Panc1 (cell line): ENCODE measurements at regions not wholly inside any gene's neighbourhood (a gene's known extent, or its start where the extent isn't known, plus 50 kb on each side); places are given as distances from the start of the nearest gene placed in this dataset.

Source experiments
- ATAC-seq: fragments of 200-7000 bp; cut with Tn5 transposase; 2 replicates; pipeline ENCODE4 v1.9.1; 2020; ENCODE audit warnings: mild to moderate bottlenecking, moderate library complexity
- BruUV-seq: library from RNA; stranded (reverse); fragments of 400-500 nt; replicated peaks from 2 replicates; lab custom pipeline; 2021; lab: Mats Ljungman, UMichigan
- CTCF ChIA-PET: fragments of 300-600 bp; sonication (Branson Sonifier 250); formaldehyde crosslinking; loops from one replicate; lab custom pipeline; 2022; ENCODE audit warnings: antibody characterized with exemption; lab: Charles Lee
- POLR2A ChIA-PET: fragments of 300-600 bp; sonication (Branson Sonifier 250); formaldehyde crosslinking; loops from one replicate; lab custom pipeline; 2022; ENCODE audit warnings: antibody characterized with exemption; lab: Charles Lee
- DNase-seq: peaks from one replicate; pipeline ENCODE4 v3.0.0-alpha.2; 2010; ENCODE audit warnings: low read depth, low spot score
- H3K27ac ChIP-seq: 2 replicates; pipeline ENCODE4 v1.5.1; 2011; ENCODE audit warnings: mild to moderate bottlenecking, low read length, inconsistent platforms
- H3K27me3 ChIP-seq: fragments of 200-500 bp; sonication (Bioruptor generic); 2 replicates; pipeline ENCODE4 v1.6.0; 2014; ENCODE audit warnings: low read length, inconsistent platforms; ENCODE audit not compliant: control insufficient read depth, insufficient read depth
- H3K36me3 ChIP-seq: fragments of 200-500 bp; sonication (Bioruptor generic); 2 replicates; pipeline ENCODE4 v1.5.1; 2014; ENCODE audit warnings: inconsistent platforms, mild to moderate bottlenecking, low read length, moderate library complexity; ENCODE audit not compliant: control insufficient read depth, insufficient read depth
- H3K4me1 ChIP-seq: 2 replicates; pipeline ENCODE4 v1.5.1; 2011; ENCODE audit warnings: inconsistent platforms, mild to moderate bottlenecking, low read length, moderate library complexity; ENCODE audit not compliant: control insufficient read depth, insufficient read depth
- H3K4me3 ChIP-seq, 2 experiments: 2 replicates each; pipeline ENCODE4 v1.5.1; 2011 to 2012; ENCODE audit warnings: low read depth in 2 of 2, low read length in 2 of 2, mild to moderate bottlenecking in 2 of 2, inconsistent platforms in 1 of 2, moderate library complexity in 1 of 2
- H3K9me3 ChIP-seq: fragments of 200-500 bp; sonication (Bioruptor generic); 2 replicates; pipeline ENCODE4 v1.5.1; 2014; ENCODE audit warnings: low read depth, mild to moderate bottlenecking, inconsistent platforms, low read length, moderate library complexity; ENCODE audit not compliant: control insufficient read depth, insufficient read depth
- POLR2AphosphoS5 ChIP-seq: IDR thresholded peaks from 2 replicates; pipeline ENCODE4 v1.6.1; 2012; ENCODE audit warnings: mild to moderate bottlenecking, low read depth, low read length, moderate library complexity
- SIN3A ChIP-seq: IDR thresholded peaks from 2 replicates; pipeline ENCODE4 v1.6.1; 2012; ENCODE audit warnings: low read depth, mild to moderate bottlenecking, low read length, moderate library complexity, borderline replicate concordance; ENCODE audit not compliant: insufficient read depth
- TCF7L2 ChIP-seq: IDR thresholded peaks from 2 replicates; pipeline ENCODE4 v1.6.1; 2011; ENCODE audit warnings: mild to moderate bottlenecking, low read depth, low read length, inconsistent platforms
- in situ Hi-C: cut with HindIII; loops from 2 replicates; pipeline ENCODE4 v1.10.0; 2016; ENCODE audit warnings: low sequenced_read_pairs, low pct_unique_long_range_greater_than_20kb
- intact Hi-C: fragments of 100-400 bp; cut with micrococcal nuclease; formaldehyde crosslinking; loops from one replicate; pipeline ENCODE4 v1.10.0; 2022; ENCODE audit not compliant: unreplicated experiment
- TF ChIP-seq, protein P1 (sequence below): fragments of 450-650 bp; IDR thresholded peaks from 2 replicates; pipeline ENCODE4 v1.5.1; 2017; ENCODE audit warnings: mild to moderate bottlenecking
- TF ChIP-seq, protein P2 (sequence below), 2 experiments: IDR thresholded peaks; 2 replicates each; pipeline ENCODE4 v1.6.1; 2011 to 2012; ENCODE audit warnings: low read depth in 2 of 2, control low read depth in 1 of 2, low read length in 1 of 2, mild to moderate bottlenecking in 1 of 2, moderate library complexity in 1 of 2; ENCODE audit not compliant: insufficient read depth in 1 of 2

DNA sequence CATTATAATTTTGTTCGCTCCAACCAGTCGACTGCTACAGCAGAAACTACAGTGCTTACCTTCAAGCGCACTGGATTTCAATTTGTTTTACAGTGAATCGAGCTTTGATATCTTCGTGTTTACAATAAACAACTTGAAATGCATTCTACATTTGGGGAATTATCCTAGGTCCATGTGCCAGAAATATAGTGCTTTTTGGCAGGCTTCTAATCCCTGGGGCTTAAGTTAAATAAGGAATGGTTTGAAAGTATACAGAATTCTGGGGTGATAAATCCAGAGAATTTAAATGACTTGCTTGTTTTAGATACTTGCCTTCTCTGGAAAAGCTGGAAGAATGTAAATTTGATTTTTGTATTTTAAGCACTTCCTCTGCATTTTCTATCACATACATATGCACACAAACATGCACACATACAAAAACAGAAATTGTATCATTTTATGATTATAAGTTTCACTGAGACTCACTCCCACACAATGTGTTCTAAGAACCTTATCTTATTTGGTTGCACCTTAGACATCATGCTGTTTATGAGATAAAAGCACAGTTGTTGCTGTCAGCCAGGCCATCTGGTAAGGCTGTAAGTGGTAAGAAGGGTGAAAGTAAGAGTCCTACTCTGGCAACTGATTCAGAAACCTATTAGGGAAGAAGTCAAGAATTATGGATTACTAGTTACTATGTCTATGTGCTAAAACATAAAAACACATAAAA is 347.2 kb upstream of the KCND2 start:
- TF ChIP-seq TCF7L2, result no peak
- TF ChIP-seq, protein P1, sequence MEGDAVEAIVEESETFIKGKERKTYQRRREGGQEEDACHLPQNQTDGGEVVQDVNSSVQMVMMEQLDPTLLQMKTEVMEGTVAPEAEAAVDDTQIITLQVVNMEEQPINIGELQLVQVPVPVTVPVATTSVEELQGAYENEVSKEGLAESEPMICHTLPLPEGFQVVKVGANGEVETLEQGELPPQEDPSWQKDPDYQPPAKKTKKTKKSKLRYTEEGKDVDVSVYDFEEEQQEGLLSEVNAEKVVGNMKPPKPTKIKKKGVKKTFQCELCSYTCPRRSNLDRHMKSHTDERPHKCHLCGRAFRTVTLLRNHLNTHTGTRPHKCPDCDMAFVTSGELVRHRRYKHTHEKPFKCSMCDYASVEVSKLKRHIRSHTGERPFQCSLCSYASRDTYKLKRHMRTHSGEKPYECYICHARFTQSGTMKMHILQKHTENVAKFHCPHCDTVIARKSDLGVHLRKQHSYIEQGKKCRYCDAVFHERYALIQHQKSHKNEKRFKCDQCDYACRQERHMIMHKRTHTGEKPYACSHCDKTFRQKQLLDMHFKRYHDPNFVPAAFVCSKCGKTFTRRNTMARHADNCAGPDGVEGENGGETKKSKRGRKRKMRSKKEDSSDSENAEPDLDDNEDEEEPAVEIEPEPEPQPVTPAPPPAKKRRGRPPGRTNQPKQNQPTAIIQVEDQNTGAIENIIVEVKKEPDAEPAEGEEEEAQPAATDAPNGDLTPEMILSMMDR, result no peak
- no peak for TF ChIP-seq SIN3A
- TF ChIP-seq, protein P2, sequence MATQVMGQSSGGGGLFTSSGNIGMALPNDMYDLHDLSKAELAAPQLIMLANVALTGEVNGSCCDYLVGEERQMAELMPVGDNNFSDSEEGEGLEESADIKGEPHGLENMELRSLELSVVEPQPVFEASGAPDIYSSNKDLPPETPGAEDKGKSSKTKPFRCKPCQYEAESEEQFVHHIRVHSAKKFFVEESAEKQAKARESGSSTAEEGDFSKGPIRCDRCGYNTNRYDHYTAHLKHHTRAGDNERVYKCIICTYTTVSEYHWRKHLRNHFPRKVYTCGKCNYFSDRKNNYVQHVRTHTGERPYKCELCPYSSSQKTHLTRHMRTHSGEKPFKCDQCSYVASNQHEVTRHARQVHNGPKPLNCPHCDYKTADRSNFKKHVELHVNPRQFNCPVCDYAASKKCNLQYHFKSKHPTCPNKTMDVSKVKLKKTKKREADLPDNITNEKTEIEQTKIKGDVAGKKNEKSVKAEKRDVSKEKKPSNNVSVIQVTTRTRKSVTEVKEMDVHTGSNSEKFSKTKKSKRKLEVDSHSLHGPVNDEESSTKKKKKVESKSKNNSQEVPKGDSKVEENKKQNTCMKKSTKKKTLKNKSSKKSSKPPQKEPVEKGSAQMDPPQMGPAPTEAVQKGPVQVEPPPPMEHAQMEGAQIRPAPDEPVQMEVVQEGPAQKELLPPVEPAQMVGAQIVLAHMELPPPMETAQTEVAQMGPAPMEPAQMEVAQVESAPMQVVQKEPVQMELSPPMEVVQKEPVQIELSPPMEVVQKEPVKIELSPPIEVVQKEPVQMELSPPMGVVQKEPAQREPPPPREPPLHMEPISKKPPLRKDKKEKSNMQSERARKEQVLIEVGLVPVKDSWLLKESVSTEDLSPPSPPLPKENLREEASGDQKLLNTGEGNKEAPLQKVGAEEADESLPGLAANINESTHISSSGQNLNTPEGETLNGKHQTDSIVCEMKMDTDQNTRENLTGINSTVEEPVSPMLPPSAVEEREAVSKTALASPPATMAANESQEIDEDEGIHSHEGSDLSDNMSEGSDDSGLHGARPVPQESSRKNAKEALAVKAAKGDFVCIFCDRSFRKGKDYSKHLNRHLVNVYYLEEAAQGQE (IDR thresholded peaks at IDR 0.05; ENCODE audit: insufficient read depth in 1 of 2, low read depth in 2 of 2, low read length in 1 of 2), result no peak
- no peak for TF ChIP-seq POLR2AphosphoS5
- DNase-seq, result no peak
- in situ Hi-C loops, result no loop called here

DNA sequence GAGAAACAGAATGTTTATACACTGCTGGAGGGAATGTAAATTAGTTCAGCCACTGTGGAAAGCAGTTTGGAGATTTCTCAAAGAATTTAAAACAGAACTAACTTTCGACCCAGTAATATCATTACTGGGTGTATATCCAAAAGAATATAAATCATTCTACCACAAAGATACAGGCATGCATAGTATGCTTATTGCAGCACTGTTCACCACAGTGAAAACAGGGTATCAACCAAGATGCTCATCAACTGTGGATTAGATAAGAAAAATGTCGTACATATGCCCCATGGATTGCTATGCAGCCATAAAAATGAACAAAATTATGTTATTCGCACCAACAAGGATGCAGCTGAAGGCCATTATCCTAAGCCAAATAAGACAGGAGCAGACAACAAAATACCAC is 343.1 kb upstream of the KCND2 start:
- BruUV-seq, result no TSS peak
- ChIA-PET CTCF (no interaction called here), POLR2A (no interaction called here)
- no peaks in the 10 kb centered on the region for H3K4me1 ChIP-seq
- ATAC-seq (no peak), DNase-seq (no peak)
- H3K27me3 ChIP-seq, result no peaks in the 10 kb centered on the region
- in situ Hi-C loops, result no loop called here
- no peak overlapping the region for H3K27ac ChIP-seq
- TF ChIP-seq POLR2AphosphoS5, result no peak
- no peak for TF ChIP-seq SIN3A
- TF ChIP-seq, protein P1, result no peak
- no peak for TF ChIP-seq TCF7L2
- TF ChIP-seq, protein P2 (IDR thresholded peaks at IDR 0.05; ENCODE audit: insufficient read depth in 1 of 2, low read depth in 2 of 2, low read length in 1 of 2), result no peak
- no peak overlapping the region for H3K4me3 ChIP-seq
- no peaks in the 10 kb centered on the region for H3K9me3 ChIP-seq
- intact Hi-C loops, result loop anchor here (10.0 kb wide), 1 partner anchor 625 kb away; no protein-coding TSS in a partner anchor
- no peaks in the 10 kb centered on the region for H3K36me3 ChIP-seq

More for the DNA sequence above, 347.2 kb upstream of the KCND2 start:
- H3K36me3 ChIP-seq, result no peaks in the 10 kb centered on the region
- POLR2A ChIA-PET, result no interaction called here
- CTCF ChIA-PET, result no interaction called here
- intact Hi-C loops, result no loop called here
- no peak for ATAC-seq
- BruUV-seq, result no TSS peak
- H3K27me3 ChIP-seq, result no peaks in the 10 kb centered on the region
- no peak overlapping the region for H3K4me3 ChIP-seq
- H3K9me3 ChIP-seq, result no peaks in the 10 kb centered on the region
- no peak overlapping the region for H3K27ac ChIP-seq
- H3K4me1 ChIP-seq, result no peaks in the 10 kb centered on the region
